ENCODE measurements at regions not wholly inside any gene's neighbourhood (a gene's known extent, or its start where the extent isn't known, plus 50 kb on each side); places are given as distances from the start of the nearest gene placed in this dataset.

GRCh38 chr10:124160943-124161582 is 67.7 kb upstream of the CHST15 start:
- DNase-seq (ENCODE audit: low spot score in 2 of 2) = no peak
- intact Hi-C loops (cut with DNase I) = no loop called here

DNA sequence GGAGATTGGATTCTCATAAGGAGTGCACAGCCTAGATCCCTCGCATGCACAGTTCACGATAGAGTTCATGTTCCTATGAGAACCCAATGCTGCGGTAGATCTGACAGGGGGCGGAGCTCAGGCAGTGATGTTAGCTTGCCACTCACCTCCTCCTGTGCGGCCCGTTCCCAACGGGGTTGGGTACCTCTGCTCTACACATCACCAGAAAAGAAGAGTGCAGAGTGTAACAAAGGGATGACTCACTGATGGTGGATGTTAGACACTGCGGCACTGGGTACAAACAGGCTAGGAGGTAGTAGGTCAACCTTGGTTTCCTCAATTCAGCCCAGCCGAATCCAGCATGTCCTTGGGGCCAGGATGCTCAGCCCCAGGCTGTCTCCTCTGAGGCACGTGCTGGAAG is 66.8 kb upstream of the CHST15 start:
- Histone ChIP-seq H3K27ac (peak overlapping the region in 1 of 2 donors; percentile 18), H3K4me3 (no peak overlapping the region), H3K4me1 (peaks cover 14 to 37% of the 10 kb centered on the region in 2 donors), H3K9me3 (no peaks in the 10 kb centered on the region), H3K27me3 (no peaks in the 10 kb centered on the region), H3K36me3 (no peaks in the 10 kb centered on the region)
- TF ChIP-seq, protein P1, sequence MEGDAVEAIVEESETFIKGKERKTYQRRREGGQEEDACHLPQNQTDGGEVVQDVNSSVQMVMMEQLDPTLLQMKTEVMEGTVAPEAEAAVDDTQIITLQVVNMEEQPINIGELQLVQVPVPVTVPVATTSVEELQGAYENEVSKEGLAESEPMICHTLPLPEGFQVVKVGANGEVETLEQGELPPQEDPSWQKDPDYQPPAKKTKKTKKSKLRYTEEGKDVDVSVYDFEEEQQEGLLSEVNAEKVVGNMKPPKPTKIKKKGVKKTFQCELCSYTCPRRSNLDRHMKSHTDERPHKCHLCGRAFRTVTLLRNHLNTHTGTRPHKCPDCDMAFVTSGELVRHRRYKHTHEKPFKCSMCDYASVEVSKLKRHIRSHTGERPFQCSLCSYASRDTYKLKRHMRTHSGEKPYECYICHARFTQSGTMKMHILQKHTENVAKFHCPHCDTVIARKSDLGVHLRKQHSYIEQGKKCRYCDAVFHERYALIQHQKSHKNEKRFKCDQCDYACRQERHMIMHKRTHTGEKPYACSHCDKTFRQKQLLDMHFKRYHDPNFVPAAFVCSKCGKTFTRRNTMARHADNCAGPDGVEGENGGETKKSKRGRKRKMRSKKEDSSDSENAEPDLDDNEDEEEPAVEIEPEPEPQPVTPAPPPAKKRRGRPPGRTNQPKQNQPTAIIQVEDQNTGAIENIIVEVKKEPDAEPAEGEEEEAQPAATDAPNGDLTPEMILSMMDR (IDR thresholded peaks at IDR 0.05) = no peak
- intact Hi-C loops (cut with DNase I) = no loop called here
- peak in 1 of 2 donors; percentile 50 for DNase-seq (ENCODE audit: low spot score in 2 of 2)

More at GRCh38 chr10:124160943-124161582, 67.7 kb upstream of the CHST15 start:
- H3K36me3 ChIP-seq = no peaks in the 10 kb centered on the region
- TF ChIP-seq, protein P1 (IDR thresholded peaks at IDR 0.05) = no peak
- H3K9me3 ChIP-seq = no peaks in the 10 kb centered on the region
- H3K4me1 ChIP-seq = peaks cover 10 to 30% of the 10 kb centered on the region in 2 donors
- no peaks in the 10 kb centered on the region for H3K27me3 ChIP-seq
- no peak overlapping the region for H3K4me3 ChIP-seq
- peak overlapping the region; percentile 61 to 66 for H3K27ac ChIP-seq

DNA sequence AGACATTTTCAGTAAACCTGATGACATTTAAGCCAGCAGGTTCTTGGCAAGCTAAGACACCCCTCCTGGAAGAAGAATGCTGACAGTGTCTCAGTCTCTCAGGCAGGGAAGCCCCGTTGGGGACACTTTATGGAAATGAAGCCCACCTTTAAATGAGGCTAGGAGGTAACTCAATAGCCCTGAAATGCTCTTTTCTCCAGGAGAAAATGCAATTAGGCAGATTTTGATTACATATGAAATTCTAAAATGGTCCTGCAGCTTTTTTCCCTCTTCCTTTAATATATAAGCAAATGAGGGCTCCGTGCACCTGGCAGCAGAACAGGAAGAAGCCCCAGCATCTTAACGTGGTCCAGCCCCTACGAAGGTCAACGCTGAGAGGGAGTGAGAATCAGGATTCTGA is 65.8 kb upstream of the CHST15 start:
- H3K27ac ChIP-seq = peak overlapping the region; percentile 7 to 49
- no peak overlapping the region for H3K4me3 ChIP-seq
- no peaks in the 10 kb centered on the region for H3K36me3 ChIP-seq
- intact Hi-C loops (cut with DNase I) = loop anchor here (5.0 to 10.0 kb wide), 4 partner anchors 52 to 746 kb away; no protein-coding TSS in a partner anchor
- no peaks in the 10 kb centered on the region for H3K27me3 ChIP-seq
- no peaks in the 10 kb centered on the region for H3K9me3 ChIP-seq
- TF ChIP-seq, protein P1 (IDR thresholded peaks at IDR 0.05) = no peak
- DNase-seq (ENCODE audit: low spot score in 2 of 2) = peak in 1 of 2 donors; percentile 46
- H3K4me1 ChIP-seq = peaks cover 14 to 37% of the 10 kb centered on the region in 2 donors

GRCh38 chr10:124158592-124158991 is 65.2 kb upstream of the CHST15 start:
- TF ChIP-seq, protein P1 (IDR thresholded peaks at IDR 0.05) = no peak
- Histone ChIP-seq H3K36me3 (no peaks in the 10 kb centered on the region), H3K4me3 (no peak overlapping the region), H3K27ac (peak overlapping the region in 1 of 2 donors; percentile 49), H3K27me3 (no peaks in the 10 kb centered on the region), H3K4me1 (peaks cover 14 to 37% of the 10 kb centered on the region in 2 donors), H3K9me3 (no peaks in the 10 kb centered on the region)
- intact Hi-C loops (cut with DNase I) = loop anchor here (5.0 to 10.0 kb wide), 4 partner anchors 51 to 746 kb away; no protein-coding TSS in a partner anchor
- peak in 1 of 2 donors; percentile 40 for DNase-seq (ENCODE audit: low spot score in 2 of 2)

DNA sequence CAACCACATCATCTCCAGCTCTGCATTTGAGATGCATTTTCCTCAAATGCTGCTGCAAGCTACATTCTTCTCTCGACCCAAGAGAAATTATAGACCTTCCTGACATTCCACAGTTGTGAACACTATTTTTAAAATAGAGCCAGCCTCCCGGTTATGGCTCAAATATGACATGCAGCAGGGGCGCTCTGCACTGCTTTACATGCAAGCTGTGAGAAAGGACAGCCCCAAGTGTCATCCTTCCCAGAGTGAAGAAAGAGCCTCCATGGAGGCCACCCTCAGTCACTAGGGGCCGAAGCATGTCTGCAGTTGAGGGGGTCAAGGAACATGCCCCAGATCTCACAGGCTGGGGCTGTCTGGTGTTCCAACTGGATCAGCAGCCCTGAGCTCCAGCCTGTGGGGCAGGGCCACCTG is 63.9 kb upstream of the CHST15 start:
- no peak overlapping the region for H3K4me3 ChIP-seq
- no peaks in the 10 kb centered on the region for H3K36me3 ChIP-seq
- peaks cover 23 to 46% of the 10 kb centered on the region in 2 donors for H3K4me1 ChIP-seq
- no peaks in the 10 kb centered on the region for H3K9me3 ChIP-seq
- no peaks in the 10 kb centered on the region for H3K27me3 ChIP-seq
- intact Hi-C loops (cut with DNase I) = loop anchor here (2.0 to 10.0 kb wide), 5 partner anchors 50 to 748 kb away; partner anchors contain the start of gene CHST15
- TF ChIP-seq, protein P1 (IDR thresholded peaks at IDR 0.05) = no peak
- peak overlapping the region; percentile 81 for H3K27ac ChIP-seq
- peak in 1 of 2 donors; percentile 63 for DNase-seq (ENCODE audit: low spot score in 2 of 2)

Measured in ascending aorta (tissue), 2 donors.